HEK293 (cell line): ENCODE measurements at regions not wholly inside any gene's neighbourhood (a gene's known extent, or its start where the extent isn't known, plus 50 kb on each side); places are given as distances from the start of the nearest gene placed in this dataset.
A peak's percentile ranks its signal among the peaks of the same experiment; 100 is the strongest.

Source experiments
- CTCF ChIA-PET: fragments of 350-600 bp; formaldehyde crosslinking; extraction: SDS; loops from one replicate; lab custom pipeline; 2021; ENCODE audit warnings: antibody characterized with exemption; lab: Yijun Ruan, JAX
- POLR2A ChIA-PET: fragments of 300-600 bp; formaldehyde crosslinking; extraction: SDS; loops from one replicate; lab custom pipeline; 2020; ENCODE audit warnings: antibody characterized with exemption, inconsistent platforms; lab: Yijun Ruan, JAX
- H3K27ac ChIP-seq: fragments of 200-500 bp; sonication (Bioruptor generic); 2 replicates; pipeline ENCODE4 v1.5.1; 2014; ENCODE audit warnings: low read depth, low read length, control low read depth, inconsistent platforms; ENCODE audit errors: extremely low read depth
- H3K36me3 ChIP-seq, 2 experiments: fragments of 200-500 bp in 1 of 2; sonication (Bioruptor generic) in 1 of 2; 1 replicate in 1 of 2; 2 replicates in 1 of 2; pipeline ENCODE4 v1.5.1; 2014 to 2017; ENCODE audit warnings: inconsistent platforms in 2 of 2, low read length in 2 of 2; ENCODE audit not compliant: control insufficient read depth in 2 of 2, insufficient read depth in 1 of 2
- H3K4me1 ChIP-seq: fragments of 200-500 bp; sonication (Bioruptor generic); 2 replicates; pipeline ENCODE4 v1.5.1; 2014; ENCODE audit warnings: mild to moderate bottlenecking, low read length, inconsistent platforms; ENCODE audit not compliant: control insufficient read depth, insufficient read depth
- H3K4me3 ChIP-seq: 2 replicates; pipeline ENCODE4 v1.5.1; 2011; ENCODE audit warnings: low read depth, mild to moderate bottlenecking, control low read depth, low read length, moderate library complexity
- H3K9me3 ChIP-seq: fragments of 200-500 bp; sonication (Bioruptor generic); 2 replicates; pipeline ENCODE4 v1.5.1; 2014; ENCODE audit warnings: low read depth, low read length, inconsistent platforms; ENCODE audit not compliant: control insufficient read depth, insufficient read depth
- BCL11A ChIP-seq: fragments of 450-650 bp; formaldehyde crosslinking; IDR thresholded peaks from 2 replicates; pipeline ENCODE4 v1.5.1; 2016; ENCODE audit warnings: low read depth, missing biosample characterization, missing genetic modification characterization
- KLF8 ChIP-seq: fragments of 450-650 bp; formaldehyde crosslinking; IDR thresholded peaks from 2 replicates; pipeline ENCODE4 v1.5.1; 2016; ENCODE audit warnings: missing biosample characterization, missing genetic modification characterization
- SP7 ChIP-seq: fragments of 450-650 bp; formaldehyde crosslinking; IDR thresholded peaks from 2 replicates; pipeline ENCODE4 v1.5.1; 2016; ENCODE audit warnings: missing biosample characterization, missing genetic modification characterization
- ZBTB1 ChIP-seq: fragments of 450-650 bp; formaldehyde crosslinking; IDR thresholded peaks from 2 replicates; pipeline ENCODE4 v1.5.1; 2016; ENCODE audit warnings: missing biosample characterization, missing genetic modification characterization
- ZBTB21 ChIP-seq: fragments of 450-650 bp; formaldehyde crosslinking; IDR thresholded peaks from 2 replicates; pipeline ENCODE4 v1.5.1; 2017; ENCODE audit warnings: missing biosample characterization, missing genetic modification characterization
- ZNF23 ChIP-seq: fragments of 450-650 bp; formaldehyde crosslinking; IDR thresholded peaks from 2 replicates; pipeline ENCODE4 v1.5.1; 2016; ENCODE audit warnings: missing biosample characterization, missing genetic modification characterization, borderline replicate concordance
- ZNF416 ChIP-seq: fragments of 450-650 bp; formaldehyde crosslinking; IDR thresholded peaks from 2 replicates; pipeline ENCODE4 v1.5.1; 2016; ENCODE audit warnings: missing biosample characterization, missing genetic modification characterization
- ZNF501 ChIP-seq: fragments of 450-650 bp; formaldehyde crosslinking; IDR thresholded peaks from 2 replicates; pipeline ENCODE4 v1.5.1; 2016; ENCODE audit warnings: missing biosample characterization, missing genetic modification characterization
- ZNF513 ChIP-seq: fragments of 450-650 bp; IDR thresholded peaks from 2 replicates; pipeline ENCODE4 v1.5.1; 2018; ENCODE audit warnings: missing biosample characterization, missing genetic modification characterization
- ZNF555 ChIP-seq: fragments of 450-650 bp; formaldehyde crosslinking; conservative IDR thresholded peaks from 2 replicates; pipeline ENCODE4 v1.5.1; 2017; ENCODE audit warnings: missing biosample characterization, mild to moderate bottlenecking, missing genetic modification characterization, inconsistent platforms
- ZNF747 ChIP-seq: fragments of 450-650 bp; formaldehyde crosslinking; IDR thresholded peaks from 2 replicates; pipeline ENCODE4 v1.5.1; 2016; ENCODE audit warnings: missing biosample characterization, missing genetic modification characterization
- ZNF768 ChIP-seq: fragments of 450-650 bp; formaldehyde crosslinking; IDR thresholded peaks from 2 replicates; pipeline ENCODE4 v1.5.1; 2018; ENCODE audit warnings: missing biosample characterization, mild to moderate bottlenecking, missing genetic modification characterization
- ZNF776 ChIP-seq: fragments of 450-650 bp; formaldehyde crosslinking; IDR thresholded peaks from 2 replicates; pipeline ENCODE4 v1.5.0; 2017; ENCODE audit warnings: missing biosample characterization, missing genetic modification characterization, borderline replicate concordance

- TF ChIP-seq ZNF513 (no peak), KLF8 (no peak), ZNF501 (no peak)
Observed at GRCh38 chr1:22287946-22288520, 145.1 kb upstream of the WNT4 start (continued).

GRCh38 chr1:22288593-22289241, 145.8 kb upstream of the WNT4 start:
- TF ChIP-seq ZBTB21 (tag by site-specific recombination) (no peak), ZNF555 (no peak)
- Histone ChIP-seq H3K4me1 (no peaks in the 10 kb centered on the region), H3K36me3 (no peaks in the 10 kb centered on the region), H3K4me3 (no peak overlapping the region), H3K27ac (no peak overlapping the region), H3K9me3 (no peaks in the 10 kb centered on the region)
- ChIA-PET CTCF (no interaction called here), POLR2A (no interaction called here)

GRCh38 chr1:22289307-22289995, 146.6 kb upstream of the WNT4 start:
- Histone ChIP-seq H3K9me3 (no peaks in the 10 kb centered on the region), H3K4me1 (no peaks in the 10 kb centered on the region), H3K4me3 (no peak overlapping the region), H3K36me3 (no peaks in the 10 kb centered on the region), H3K27ac (no peak overlapping the region)
- CTCF ChIA-PET, result no interaction called here
- POLR2A ChIA-PET, result no interaction called here
- no peak for TF ChIP-seq SP7 (tag by site-specific recombination)
- no peak for TF ChIP-seq BCL11A (tag by site-specific recombination)
- no peak for TF ChIP-seq ZNF501
- no peak for TF ChIP-seq ZBTB1 (tag by site-specific recombination)
- TF ChIP-seq ZNF747 (tag by site-specific recombination), result no peak

GRCh38 chr1:22290157-22290556, 147.3 kb upstream of the WNT4 start:
- no peak overlapping the region for H3K4me3 ChIP-seq
- H3K36me3 ChIP-seq, result no peaks in the 10 kb centered on the region
- H3K9me3 ChIP-seq, result no peaks in the 10 kb centered on the region
- POLR2A ChIA-PET, result no interaction called here
- no peak overlapping the region for H3K27ac ChIP-seq
- H3K4me1 ChIP-seq, result no peaks in the 10 kb centered on the region
- TF ChIP-seq ZNF23, result no peak
- CTCF ChIA-PET, result no interaction called here

GRCh38 chr1:22290611-22291010, 147.7 kb upstream of the WNT4 start:
- CTCF ChIA-PET, result no interaction called here

GRCh38 chr1:22291057-22291456, 148.2 kb upstream of the WNT4 start:
- Histone ChIP-seq H3K4me1 (no peaks in the 10 kb centered on the region), H3K27ac (no peak overlapping the region), H3K4me3 (no peak overlapping the region), H3K9me3 (no peaks in the 10 kb centered on the region), H3K36me3 (no peaks in the 10 kb centered on the region)
- TF ChIP-seq ZNF416 (tag by site-specific recombination) (no peak), ZNF768 (peak; percentile 76)
- ChIA-PET CTCF (interaction anchor here (0.5 kb wide), 1 partner anchor 45 kb away, joined by 3 read pairs; no protein-coding TSS in a partner anchor), POLR2A (no interaction called here)

More at GRCh38 chr1:22290611-22291010, 147.7 kb upstream of the WNT4 start:
- no peak overlapping the region for H3K4me3 ChIP-seq
- H3K36me3 ChIP-seq, result no peaks in the 10 kb centered on the region
- no peaks in the 10 kb centered on the region for H3K4me1 ChIP-seq
- H3K27ac ChIP-seq, result no peak overlapping the region
- TF ChIP-seq ZNF776 (tag by site-specific recombination), result no peak
- no peaks in the 10 kb centered on the region for H3K9me3 ChIP-seq
- POLR2A ChIA-PET, result no interaction called here
